GM18951 (cell line): ENCODE measurements at regions not wholly inside any gene's neighbourhood (a gene's known extent, or its start where the extent isn't known, plus 50 kb on each side); places are given as distances from the start of the nearest gene placed in this dataset.

Experiments used
- POLR2A ChIP-seq: IDR thresholded peaks from 4 replicates; pipeline ENCODE4 v1.6.1; 2011; ENCODE audit warnings: mild to moderate bottlenecking; ENCODE audit not compliant: insufficient read length, insufficient read depth; ENCODE audit errors: extremely low read depth
- in situ Hi-C: fragments of 300-500 bp; cut with MboI; formaldehyde crosslinking; loops from one replicate; pipeline ENCODE4 v1.12.0; 2022; ENCODE audit warnings: low sequenced_read_pairs, mixed read lengths, inconsistent platforms; ENCODE audit not compliant: unreplicated experiment

DNA sequence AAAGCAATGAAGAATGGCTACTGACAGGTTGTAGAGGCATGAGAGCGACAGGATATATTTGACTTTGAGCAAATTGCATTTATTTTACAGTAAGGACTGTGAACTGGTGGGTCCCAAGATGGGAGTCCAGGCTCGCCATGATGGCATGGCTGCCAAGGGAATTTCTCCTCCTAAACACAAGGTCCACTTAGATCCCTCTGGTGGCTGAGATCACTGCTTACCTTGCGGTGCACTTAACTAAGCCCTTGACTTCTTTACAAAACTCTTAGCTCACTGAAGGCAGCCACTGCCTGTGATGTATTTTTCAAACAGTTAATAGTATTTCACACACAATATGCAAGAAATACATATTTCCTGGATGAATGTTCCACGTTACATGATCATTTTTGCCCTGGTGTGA, 50.3 kb upstream of the SORBS2 start:
- in situ Hi-C loops, result no loop called here
- TF ChIP-seq POLR2A, result no peak

DNA sequence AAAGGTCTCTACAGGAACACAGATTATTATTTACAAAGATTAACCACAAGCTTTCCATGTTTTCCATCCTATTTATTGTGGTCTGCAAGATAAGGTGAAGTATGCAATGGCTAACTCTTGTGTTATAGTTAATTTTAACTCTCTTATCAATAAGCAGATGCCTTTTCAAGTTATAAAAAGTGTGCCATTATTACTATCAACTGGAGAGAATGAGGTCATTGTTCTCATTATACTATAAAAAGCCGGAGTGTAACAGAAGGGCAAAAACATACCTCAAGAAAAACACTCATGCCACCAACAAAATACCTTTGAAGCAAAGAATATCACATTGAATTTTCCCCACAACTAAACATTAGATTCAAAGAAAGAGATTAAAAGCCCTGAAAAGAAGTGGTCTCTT, 52.0 kb upstream of the SORBS2 start:
- in situ Hi-C loops, result no loop called here
- no peak for TF ChIP-seq POLR2A

DNA sequence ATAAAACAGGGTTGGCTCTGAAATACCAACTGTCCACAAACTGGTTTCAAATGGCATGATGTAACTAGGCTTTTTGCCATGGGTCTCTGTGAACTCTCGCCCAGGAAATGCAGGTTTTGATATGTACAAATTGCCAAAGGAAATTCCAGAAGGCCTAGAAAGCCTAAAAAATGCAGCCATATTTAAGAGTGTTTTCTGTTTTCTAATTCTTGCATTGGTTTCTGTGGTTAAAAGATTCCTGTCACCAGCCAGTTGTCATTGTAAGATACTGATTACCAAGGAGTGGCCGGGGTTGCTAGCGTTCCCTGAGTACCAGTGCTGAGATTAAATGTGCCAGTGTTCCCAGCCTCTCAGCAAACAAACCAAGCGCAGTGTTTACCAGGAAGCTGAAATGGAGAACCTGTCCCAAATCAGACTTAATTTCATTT, 53.9 kb upstream of the SORBS2 start:
- no peak for TF ChIP-seq POLR2A
- in situ Hi-C loops, result no loop called here

DNA sequence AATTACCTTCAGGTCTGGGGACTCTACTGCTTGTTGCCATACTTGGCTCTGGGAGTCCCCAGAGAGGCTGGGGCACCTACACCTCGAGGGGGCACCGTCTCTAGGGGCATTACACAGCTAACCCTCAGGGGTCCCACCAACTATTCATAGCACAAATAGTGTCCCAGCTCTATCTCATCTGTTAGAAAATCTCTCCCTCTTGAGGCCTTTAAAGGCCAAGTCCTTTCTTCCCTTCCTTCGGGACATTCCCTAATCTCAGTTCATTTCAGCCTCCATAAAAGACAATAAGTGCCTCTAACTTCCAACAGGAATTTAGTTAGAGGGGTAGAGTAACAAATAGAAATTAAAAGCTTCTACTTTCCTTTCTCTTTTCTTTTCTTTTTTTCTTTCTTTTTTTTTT, 55.8 kb upstream of the SORBS2 start:
- in situ Hi-C loops, result no loop called here
- TF ChIP-seq POLR2A, result no peak

DNA sequence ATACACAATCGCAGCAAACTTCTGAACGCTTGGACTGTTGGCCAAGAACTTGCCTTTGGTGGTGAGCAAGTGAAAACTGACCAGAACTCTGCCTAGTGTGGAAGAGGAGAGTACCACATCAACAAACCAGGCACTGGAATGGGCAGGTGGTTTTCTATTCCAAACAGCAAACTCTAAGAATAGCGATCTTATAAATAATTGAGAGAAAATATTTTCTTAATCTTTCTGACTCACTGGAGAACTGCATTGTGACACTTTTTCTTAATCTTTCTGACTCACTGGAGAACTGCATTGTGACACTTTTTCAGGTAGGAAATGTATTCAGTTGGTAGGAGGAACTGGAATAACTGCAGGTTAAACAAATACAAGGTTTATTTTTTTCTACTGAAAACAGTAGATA, 57.0 kb upstream of the SORBS2 start:
- TF ChIP-seq POLR2A, result no peak
- in situ Hi-C loops, result no loop called here

DNA sequence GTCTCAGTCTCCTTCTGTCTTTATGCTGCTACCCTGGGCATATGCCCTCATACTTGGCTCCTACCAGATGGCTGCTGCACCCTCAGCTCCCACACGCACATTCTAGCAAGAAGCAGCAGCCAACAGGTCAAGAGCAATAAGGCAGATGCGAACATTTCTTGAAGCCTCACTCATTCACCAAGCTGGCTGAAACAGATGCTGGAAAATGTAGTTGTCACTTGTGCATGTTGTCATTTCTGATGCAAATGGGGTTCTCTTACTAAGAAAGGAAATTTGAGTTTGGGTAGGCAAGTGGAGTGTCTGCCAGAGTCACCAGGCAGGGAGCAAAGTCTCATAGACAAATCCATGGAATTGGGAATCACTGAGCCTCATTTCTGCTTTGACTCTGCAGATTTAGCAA, 57.4 kb upstream of the SORBS2 start:
- TF ChIP-seq POLR2A, result no peak
- in situ Hi-C loops, result no loop called here

DNA sequence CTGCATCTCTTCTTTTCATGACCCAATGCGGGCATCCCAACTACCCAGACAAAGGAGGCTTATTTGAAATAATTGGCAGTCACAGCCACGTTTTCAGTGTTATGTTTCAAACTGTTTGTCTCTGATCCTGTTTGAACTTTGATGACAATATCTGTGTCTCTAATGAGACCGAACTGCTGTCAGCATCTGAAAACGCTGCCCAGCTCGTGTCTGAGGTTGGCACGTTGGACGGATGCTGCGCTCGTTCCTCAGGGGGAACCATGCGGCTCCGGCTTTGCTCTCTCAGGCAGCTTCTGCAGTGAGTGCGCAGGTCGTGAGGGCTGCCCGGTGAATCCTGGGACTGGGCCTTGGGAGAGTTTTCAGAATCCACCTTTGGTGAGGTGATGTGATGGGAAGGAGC, 58.4 kb upstream of the SORBS2 start:
- in situ Hi-C loops, result no loop called here
- TF ChIP-seq POLR2A, result no peak

DNA sequence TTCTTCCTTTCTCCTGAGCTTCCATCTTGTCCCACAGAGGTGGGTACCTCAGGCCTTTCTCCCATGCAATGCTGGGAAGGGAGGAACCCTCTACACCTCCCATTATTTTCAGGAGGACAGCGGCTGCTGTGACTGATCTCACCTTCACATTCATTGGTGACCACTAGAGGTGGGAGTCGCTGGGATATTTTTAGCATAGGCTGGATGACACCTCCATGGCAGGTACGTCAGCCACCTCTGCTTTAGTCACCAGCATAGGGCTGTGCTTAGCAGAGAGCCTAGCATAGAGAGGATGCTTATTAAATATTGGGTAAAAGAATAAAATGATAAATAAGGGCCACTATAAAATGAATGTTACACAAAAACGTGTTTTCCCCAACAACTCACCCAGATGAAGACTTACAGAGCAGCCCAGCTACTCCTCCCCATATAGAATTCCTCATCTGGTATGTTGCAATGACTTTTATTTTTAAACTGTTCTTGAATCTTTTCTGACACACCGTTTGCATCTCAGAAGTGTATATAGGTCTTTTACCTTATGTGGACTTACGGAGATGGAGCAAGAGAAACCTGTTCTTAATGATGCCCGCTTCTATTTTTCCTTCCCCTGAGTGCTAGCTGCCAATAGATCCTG, 60.9 kb upstream of the SORBS2 start:
- TF ChIP-seq POLR2A, result no peak
- in situ Hi-C loops, result no loop called here

DNA sequence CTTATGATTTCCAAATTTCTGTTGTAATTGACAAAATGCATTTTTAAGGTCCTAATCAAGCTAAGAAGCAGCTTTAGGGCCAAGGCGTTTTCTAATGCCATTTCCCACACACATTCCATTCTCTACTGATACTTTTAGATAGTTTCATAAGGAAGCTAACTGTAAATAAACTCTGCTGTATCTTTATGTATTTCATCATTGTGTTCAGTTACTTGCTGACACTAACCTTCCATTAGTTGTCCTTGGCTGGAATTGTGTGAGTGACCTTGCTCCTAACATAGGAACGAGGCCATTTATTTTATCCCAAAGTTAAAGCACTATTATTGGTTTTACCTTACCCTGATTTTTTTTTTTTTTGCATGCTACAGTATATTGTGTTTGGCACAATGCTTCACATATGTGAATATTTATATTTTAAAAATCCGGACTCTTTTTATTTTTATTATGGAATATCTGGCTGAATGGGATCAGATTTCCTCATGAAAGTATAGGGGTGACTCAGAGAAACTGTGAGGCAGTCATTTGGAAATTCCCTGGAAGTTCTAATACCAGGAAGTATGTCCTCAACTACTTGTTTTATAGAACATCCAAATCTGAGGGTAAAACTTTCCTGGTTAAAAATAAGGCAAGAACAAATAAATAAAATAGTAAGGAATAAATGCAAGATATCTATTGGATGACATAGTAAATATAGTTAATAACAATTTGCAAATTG, 62.7 kb upstream of the SORBS2 start:
- TF ChIP-seq POLR2A, result no peak
- in situ Hi-C loops, result no loop called here

DNA sequence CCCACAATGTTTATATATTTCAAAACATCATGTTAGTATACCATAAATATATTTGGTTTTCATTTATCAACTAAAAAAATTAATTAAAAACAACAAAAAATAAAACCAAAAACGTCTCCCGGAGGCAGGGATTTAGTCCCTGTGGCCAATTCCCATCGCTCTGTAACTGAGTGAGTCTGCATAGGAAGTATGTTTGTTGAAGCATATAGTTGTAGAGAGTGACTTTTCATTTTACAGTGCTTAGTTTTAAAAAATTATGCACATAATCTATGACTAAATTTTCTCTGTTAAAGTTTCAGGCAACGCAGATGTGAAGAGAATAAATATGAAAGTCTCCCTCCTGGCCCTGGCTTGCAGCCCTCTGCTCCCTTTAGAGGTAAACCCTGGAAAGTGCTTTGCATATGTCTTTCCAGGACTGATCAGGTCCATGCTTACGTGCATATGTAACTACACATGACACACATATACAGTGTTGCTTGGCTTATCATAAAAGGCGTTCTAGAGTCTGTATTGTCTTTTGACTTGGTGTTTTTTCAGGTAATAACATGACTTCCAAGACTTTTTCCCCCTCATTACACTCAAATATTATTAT, 63.4 kb upstream of the SORBS2 start:
- in situ Hi-C loops, result no loop called here
- no peak for TF ChIP-seq POLR2A

DNA sequence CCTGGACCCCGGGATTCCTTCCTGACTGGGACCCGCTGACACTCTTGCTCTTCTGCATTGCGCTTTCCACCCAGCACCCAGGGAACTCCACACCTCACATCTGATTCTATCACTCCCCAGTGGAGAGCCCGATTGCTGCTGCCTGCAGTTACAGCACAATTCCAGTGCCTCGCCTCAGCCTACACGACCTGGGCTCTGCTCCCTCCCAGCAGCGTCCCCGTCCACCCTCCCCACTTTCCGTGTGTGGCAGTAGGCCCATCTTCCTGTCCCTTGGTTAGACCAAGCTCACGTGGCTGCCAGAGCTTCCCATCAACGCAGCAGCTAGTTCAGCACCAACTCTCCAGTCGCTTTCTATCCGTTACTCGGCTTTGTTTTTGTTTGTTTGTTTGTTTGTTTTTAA, 66.6 kb upstream of the SORBS2 start:
- in situ Hi-C loops, result no loop called here

DNA sequence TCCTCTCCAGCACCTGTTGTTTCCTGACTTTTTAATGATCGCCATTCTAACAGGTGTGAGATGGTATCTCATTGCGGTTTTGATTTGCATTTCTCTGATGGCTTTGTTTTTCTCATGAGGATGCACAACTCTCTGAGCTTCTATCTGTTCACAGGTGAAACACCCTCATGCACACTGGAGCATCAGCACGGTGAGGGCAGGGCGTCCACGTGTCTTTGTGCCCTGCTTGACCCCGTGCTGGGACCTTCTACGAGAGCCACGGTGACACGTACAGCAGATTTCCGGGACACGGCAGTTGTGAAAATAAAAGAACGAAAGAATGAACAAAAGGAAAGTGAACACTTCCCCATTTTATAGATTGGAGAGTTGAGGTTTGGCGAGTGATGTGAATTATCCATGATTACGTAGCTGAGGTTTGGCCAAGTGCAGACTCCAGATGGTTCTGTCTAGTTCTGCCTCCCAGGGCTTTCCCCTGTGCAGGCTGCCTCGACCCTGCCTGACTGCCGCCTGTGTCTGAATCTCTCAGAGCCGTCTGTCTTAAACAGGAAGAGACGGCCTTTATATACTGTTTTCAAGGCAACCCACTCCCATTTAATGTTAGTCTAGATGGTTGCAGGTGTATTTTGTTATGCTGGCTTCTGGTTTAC, 67.8 kb upstream of the SORBS2 start:
- no peak for TF ChIP-seq POLR2A
- in situ Hi-C loops, result no loop called here

More for the DNA sequence above, 66.6 kb upstream of the SORBS2 start:
- no peak for TF ChIP-seq POLR2A

DNA sequence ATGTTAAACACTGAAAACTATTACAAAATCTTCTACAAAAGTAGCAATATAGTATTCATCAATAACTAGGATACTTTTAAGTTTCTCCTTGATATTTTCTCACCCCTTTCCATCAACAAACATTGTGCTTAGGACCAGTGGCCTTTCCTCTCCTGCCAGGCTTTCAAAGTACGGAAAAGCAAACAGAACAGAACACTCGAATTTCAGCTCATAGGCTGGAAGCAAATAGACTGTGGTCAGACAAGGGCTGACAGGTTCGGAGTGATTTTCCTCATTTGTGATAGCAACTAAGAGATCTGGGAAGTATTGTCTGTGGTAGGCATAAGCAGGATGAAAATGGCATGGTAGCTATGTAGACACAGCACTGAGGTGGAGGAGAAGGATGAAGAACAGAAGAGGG, 68.6 kb upstream of the SORBS2 start:
- no peak for TF ChIP-seq POLR2A
- in situ Hi-C loops, result no loop called here

DNA sequence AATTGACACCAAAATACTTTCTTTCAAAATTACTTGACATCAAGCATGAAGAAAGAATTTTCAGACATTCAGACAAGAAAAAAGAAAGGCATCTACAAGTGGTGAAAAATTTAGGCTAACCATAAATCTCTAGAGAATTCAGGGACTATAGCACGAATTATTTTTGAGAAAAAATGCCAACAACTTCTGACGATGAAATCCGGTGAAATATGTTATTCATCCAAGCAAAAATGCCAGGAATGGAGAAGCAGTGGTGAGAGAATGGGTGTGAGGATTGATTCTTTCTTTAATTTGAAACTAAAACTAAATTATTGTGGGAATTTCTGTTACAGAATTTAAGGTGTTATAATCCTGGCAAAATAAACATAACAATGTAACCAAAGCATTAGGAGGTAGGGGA, 69.4 kb upstream of the SORBS2 start:
- no peak for TF ChIP-seq POLR2A
- in situ Hi-C loops, result no loop called here
